HUES48 (cell line): ENCODE measurements at regions not wholly inside any gene's neighbourhood (a gene's known extent, or its start where the extent isn't known, plus 50 kb on each side); places are given as distances from the start of the nearest gene placed in this dataset.

ENCODE experiments used
- H3K27ac ChIP-seq: one replicate; pipeline ENCODE4 v1.7.0; 2013; ENCODE audit warnings: low read depth, low read length, inconsistent platforms
- H3K27me3 ChIP-seq: 2 replicates; pipeline ENCODE4 v1.6.1; 2013; ENCODE audit warnings: mild to moderate bottlenecking, low read length; ENCODE audit not compliant: control insufficient read depth, insufficient read depth
- H3K36me3 ChIP-seq: 2 replicates; pipeline ENCODE4 v1.6.1; 2013; ENCODE audit warnings: low read length; ENCODE audit not compliant: control insufficient read depth, insufficient read depth
- H3K4me1 ChIP-seq: 2 replicates; pipeline ENCODE4 v1.6.1; 2013; ENCODE audit warnings: mild to moderate bottlenecking, low read length; ENCODE audit not compliant: control insufficient read depth, insufficient read depth
- H3K4me3 ChIP-seq: 2 replicates; pipeline ENCODE4 v1.5.1; 2013; ENCODE audit warnings: mild to moderate bottlenecking, low read depth, low read length
- H3K9ac ChIP-seq: 2 replicates; pipeline ENCODE4 v1.6.1; 2013; ENCODE audit warnings: mild to moderate bottlenecking, low read depth, low read length, moderate library complexity
- H3K9me3 ChIP-seq: 2 replicates; pipeline ENCODE4 v1.6.1; 2013; ENCODE audit warnings: low read length; ENCODE audit not compliant: control insufficient read depth, insufficient read depth

- Histone ChIP-seq H3K4me3 (no peak overlapping the region), H3K27ac (no peak overlapping the region), H3K4me1 (no peaks in the 10 kb centered on the region), H3K9me3 (no peaks in the 10 kb centered on the region), H3K27me3 (no peaks in the 10 kb centered on the region), H3K36me3 (no peaks in the 10 kb centered on the region), H3K9ac (no peak overlapping the region)
These were observed 797.1 kb downstream of the BCL11B start for GRCh38 chr14:98474900-98475299.

DNA sequence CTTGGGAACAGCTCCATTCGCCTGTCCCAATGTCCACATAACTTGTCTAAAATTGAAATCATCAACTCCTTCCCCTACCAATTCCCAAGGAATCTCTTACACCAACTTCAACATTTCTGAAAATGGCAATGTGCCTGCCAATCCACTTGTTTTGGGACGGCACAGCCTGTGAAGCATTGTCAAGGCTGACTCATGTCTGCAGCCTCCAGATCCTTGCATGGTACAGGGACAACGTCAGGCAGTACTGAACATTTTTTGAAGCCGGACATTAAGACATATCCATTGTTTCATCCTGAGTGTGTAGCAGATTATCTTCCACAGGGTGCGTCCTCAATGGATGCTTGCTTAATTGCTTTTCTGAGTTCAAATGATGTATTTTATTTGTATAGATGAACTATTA lies 794.1 kb downstream of the BCL11B start:
- no peaks in the 10 kb centered on the region for H3K4me1 ChIP-seq
- no peaks in the 10 kb centered on the region for H3K36me3 ChIP-seq
- H3K9ac ChIP-seq: no peak overlapping the region
- no peak overlapping the region for H3K27ac ChIP-seq
- H3K4me3 ChIP-seq: no peak overlapping the region
- no peaks in the 10 kb centered on the region for H3K27me3 ChIP-seq
- H3K9me3 ChIP-seq: no peaks in the 10 kb centered on the region

- no peak overlapping the region for H3K4me3 ChIP-seq
- H3K9me3 ChIP-seq: no peaks in the 10 kb centered on the region
- H3K27me3 ChIP-seq: no peaks in the 10 kb centered on the region
These were observed 782.9 kb downstream of the BCL11B start for GRCh38 chr14:98489115-98489514.

DNA sequence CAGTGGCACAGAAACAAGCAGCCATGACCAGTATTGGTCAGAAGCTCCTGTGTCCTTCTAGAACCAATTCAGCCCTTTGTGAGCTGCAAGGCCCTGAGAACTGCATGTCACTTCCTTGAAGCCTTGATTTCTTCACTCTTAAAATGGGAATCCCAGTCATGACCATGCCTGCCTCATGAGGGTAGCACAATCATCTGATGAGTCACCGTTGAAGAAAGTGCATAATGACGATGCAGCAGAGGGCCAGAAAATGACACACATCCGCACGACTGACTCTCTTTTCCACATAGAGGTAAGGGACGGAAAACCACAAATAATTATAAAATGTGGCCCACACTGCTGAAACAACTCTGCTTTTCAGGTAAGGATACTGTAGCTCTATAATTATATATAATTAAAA lies 777.4 kb downstream of the BCL11B start:
- H3K4me3 ChIP-seq: no peak overlapping the region
- H3K36me3 ChIP-seq: no peaks in the 10 kb centered on the region
- no peaks in the 10 kb centered on the region for H3K9me3 ChIP-seq
- no peak overlapping the region for H3K27ac ChIP-seq
- no peaks in the 10 kb centered on the region for H3K27me3 ChIP-seq
- H3K4me1 ChIP-seq: no peaks in the 10 kb centered on the region
- H3K9ac ChIP-seq: no peak overlapping the region

More at GRCh38 chr14:98489115-98489514, 782.9 kb downstream of the BCL11B start:
- no peaks in the 10 kb centered on the region for H3K4me1 ChIP-seq
- no peak overlapping the region for H3K27ac ChIP-seq
- no peaks in the 10 kb centered on the region for H3K36me3 ChIP-seq
- no peak overlapping the region for H3K9ac ChIP-seq

GRCh38 chr14:98498019-98498885 lies 773.7 kb downstream of the BCL11B start:
- H3K4me1 ChIP-seq: no peaks in the 10 kb centered on the region
- no peak overlapping the region for H3K9ac ChIP-seq
- no peaks in the 10 kb centered on the region for H3K9me3 ChIP-seq
- H3K27me3 ChIP-seq: no peaks in the 10 kb centered on the region
- no peak overlapping the region for H3K27ac ChIP-seq
- no peak overlapping the region for H3K4me3 ChIP-seq
- H3K36me3 ChIP-seq: no peaks in the 10 kb centered on the region

GRCh38 chr14:98501335-98501734 lies 770.7 kb downstream of the BCL11B start:
- no peak overlapping the region for H3K4me3 ChIP-seq
- 0 out of 2 replicates have a peak, but pooled peaks cover 4% of the 10 kb centered on the region for H3K4me1 ChIP-seq
- no peak overlapping the region for H3K9ac ChIP-seq
- no peak overlapping the region for H3K27ac ChIP-seq
- H3K36me3 ChIP-seq: no peaks in the 10 kb centered on the region
- H3K9me3 ChIP-seq: no peaks in the 10 kb centered on the region
- no peaks in the 10 kb centered on the region for H3K27me3 ChIP-seq

DNA sequence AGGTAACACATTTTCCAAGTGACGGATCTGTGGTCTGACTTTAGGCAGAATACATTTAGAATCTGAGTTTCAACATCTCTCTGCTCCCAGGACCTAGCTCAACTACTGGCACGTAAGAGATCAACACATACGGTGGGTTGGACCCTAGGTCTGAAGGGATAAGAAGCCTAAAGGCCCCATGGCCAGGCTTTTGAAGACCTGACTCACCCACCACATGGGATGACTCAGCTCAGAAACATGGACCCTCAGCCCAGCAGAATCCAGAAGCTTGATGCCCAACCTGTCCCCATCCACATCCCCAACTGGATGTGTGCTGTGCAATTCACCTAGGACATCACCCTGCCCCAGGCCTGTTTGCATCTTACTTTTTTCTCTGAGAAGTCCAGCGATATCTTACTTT lies 770.2 kb downstream of the BCL11B start:
- Histone ChIP-seq H3K4me3 (no peak overlapping the region), H3K9ac (no peak overlapping the region), H3K27me3 (no peaks in the 10 kb centered on the region), H3K27ac (no peak overlapping the region), H3K9me3 (no peaks in the 10 kb centered on the region), H3K36me3 (no peaks in the 10 kb centered on the region), H3K4me1 (0 out of 2 replicates have a peak, but pooled peaks cover 4% of the 10 kb centered on the region)

DNA sequence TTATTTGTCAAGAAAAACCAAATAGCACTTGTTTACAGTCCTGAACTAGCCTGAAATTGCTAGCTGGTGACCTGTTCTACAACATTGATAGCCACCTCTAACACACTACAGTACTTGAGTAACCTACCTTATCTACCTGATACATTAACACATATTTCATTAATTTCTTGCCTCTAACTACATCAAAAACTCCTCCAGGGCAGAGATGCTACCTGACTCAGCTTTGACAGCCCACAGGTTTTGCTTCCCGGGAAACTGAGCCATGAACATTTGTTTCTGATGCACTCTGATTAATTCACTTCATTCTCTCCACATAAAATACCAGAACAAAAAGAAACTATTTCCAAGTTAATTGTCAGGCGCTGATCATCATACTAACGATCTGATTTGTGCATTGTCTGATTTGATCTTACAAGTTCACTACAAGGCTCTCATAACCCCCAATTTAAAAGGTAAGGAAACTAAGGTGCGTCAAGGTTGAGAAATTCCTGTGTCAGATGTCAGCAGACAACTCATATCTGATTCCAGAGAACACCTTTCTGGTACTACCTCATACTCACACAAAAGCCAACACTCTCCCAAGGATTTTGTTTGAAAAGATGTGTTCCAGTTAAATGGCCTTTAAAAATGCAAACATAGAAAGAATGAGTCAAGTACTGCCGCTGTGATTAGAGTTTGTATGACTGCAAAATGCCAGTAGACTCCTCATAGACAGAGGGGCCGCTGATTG lies 768.7 kb downstream of the BCL11B start:
- Histone ChIP-seq H3K27ac (no peak overlapping the region), H3K9me3 (no peaks in the 10 kb centered on the region), H3K27me3 (no peaks in the 10 kb centered on the region), H3K36me3 (no peaks in the 10 kb centered on the region), H3K4me3 (no peak overlapping the region), H3K4me1 (0 out of 2 replicates have a peak, but pooled peaks cover 4% of the 10 kb centered on the region), H3K9ac (no peak overlapping the region)

DNA sequence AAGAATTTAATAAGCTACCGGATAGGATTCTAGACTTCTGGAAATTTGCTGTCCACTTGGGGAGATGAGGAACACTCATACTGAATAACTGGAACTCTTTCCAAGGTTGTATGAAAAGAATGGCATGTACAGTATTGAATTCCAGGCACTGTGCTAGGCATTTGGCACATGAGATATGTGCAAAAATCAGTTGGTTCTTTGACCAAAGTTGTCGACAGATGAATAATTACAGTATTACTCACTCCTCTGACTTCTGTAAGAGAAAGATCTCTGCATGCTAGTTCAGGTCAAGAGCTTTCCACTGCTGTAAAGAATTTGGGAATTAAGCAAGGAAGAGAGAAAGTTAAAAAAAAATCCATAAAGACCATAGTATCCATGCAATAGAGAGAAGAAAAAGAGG lies 764.7 kb downstream of the BCL11B start:
- no peaks in the 10 kb centered on the region for H3K27me3 ChIP-seq

DNA sequence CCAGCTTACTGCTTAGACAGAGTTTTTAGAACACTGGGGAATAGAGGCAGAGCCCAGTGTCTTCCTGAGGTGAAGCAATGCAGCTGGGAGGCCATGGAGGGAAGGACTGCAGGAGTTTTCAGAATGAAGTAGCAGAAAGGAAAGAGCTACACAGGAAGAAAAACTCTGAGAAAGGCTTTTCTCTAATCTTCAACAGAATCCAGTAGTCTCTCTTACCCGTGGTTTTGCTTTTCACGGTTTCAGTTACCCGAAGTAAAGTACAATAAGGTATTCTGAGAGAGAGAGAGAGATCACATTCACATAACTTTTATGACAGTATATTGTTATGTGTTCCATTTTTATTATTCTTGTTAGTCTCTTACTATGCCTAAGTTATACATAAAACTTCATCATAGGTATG lies 761.6 kb downstream of the BCL11B start:
- H3K36me3 ChIP-seq: no peaks in the 10 kb centered on the region
- H3K9me3 ChIP-seq: no peaks in the 10 kb centered on the region
- H3K27me3 ChIP-seq: no peaks in the 10 kb centered on the region
- H3K4me1 ChIP-seq: no peaks in the 10 kb centered on the region; the same call in 1 of the 2 replicates
- H3K9ac ChIP-seq: no peak overlapping the region
- no peak overlapping the region for H3K4me3 ChIP-seq
- no peak overlapping the region for H3K27ac ChIP-seq

More for the DNA sequence above, 764.7 kb downstream of the BCL11B start:
- no peak overlapping the region for H3K4me3 ChIP-seq
- peaks cover 4% of the 10 kb centered on the region; the same call in 1 of the 2 replicates for H3K4me1 ChIP-seq
- H3K9ac ChIP-seq: no peak overlapping the region
- no peaks in the 10 kb centered on the region for H3K9me3 ChIP-seq
- no peaks in the 10 kb centered on the region for H3K36me3 ChIP-seq
- no peak overlapping the region for H3K27ac ChIP-seq
